HEK293T (cell line): ENCODE measurements at regions not wholly inside any gene's neighbourhood (a gene's known extent, or its start where the extent isn't known, plus 50 kb on each side); places are given as distances from the start of the nearest gene placed in this dataset.
"Not testable (repeated sequence)": the region's sequence is repeated elsewhere in the genome, so short reads cannot be mapped to it uniquely, and the experiment has no call there.

Experiments
- CTCF ChIA-PET: fragments of 350-600 bp; formaldehyde crosslinking; extraction: SDS; loops from one replicate; lab custom pipeline; 2021; ENCODE audit warnings: antibody characterized with exemption, inconsistent platforms; lab: Yijun Ruan, JAX
- POLR2A ChIA-PET: fragments of 350-600 bp; formaldehyde crosslinking; extraction: SDS; loops from one replicate; lab custom pipeline; 2020; ENCODE audit warnings: antibody characterized with exemption, inconsistent platforms; lab: Yijun Ruan, JAX
- DNase-seq: peaks from one replicate; pipeline ENCODE4 v3.0.0; 2012; ENCODE audit warnings: mixed read lengths; ENCODE audit errors: extremely low spot score
- ARNT ChIP-seq: fragments of 450-650 bp; IDR thresholded peaks from 2 replicates; pipeline ENCODE4 v1.6.1; 2017; ENCODE audit warnings: mild to moderate bottlenecking
- BHLHE40 ChIP-seq: fragments of 450-650 bp; IDR thresholded peaks from 2 replicates; pipeline ENCODE4 v1.6.1; 2016; ENCODE audit warnings: mild to moderate bottlenecking, moderate library complexity, borderline replicate concordance
- CTBP1 ChIP-seq: fragments of 450-650 bp; IDR thresholded peaks from 2 replicates; pipeline ENCODE4 v1.6.1; 2016; ENCODE audit warnings: borderline replicate concordance
- ELF4 ChIP-seq: fragments of 450-650 bp; IDR thresholded peaks from 2 replicates; pipeline ENCODE4 v1.6.1; 2017; ENCODE audit warnings: antibody characterized with exemption
- FOXA1 ChIP-seq: fragments of 450-650 bp; IDR thresholded peaks from 2 replicates; pipeline ENCODE4 v1.6.1; 2016; ENCODE audit warnings: mild to moderate bottlenecking
- FOXK2 ChIP-seq: fragments of 450-650 bp; IDR thresholded peaks from 2 replicates; pipeline ENCODE4 v1.6.1; 2016; ENCODE audit warnings: mild to moderate bottlenecking
- FOXM1 ChIP-seq: fragments of 450-650 bp; IDR thresholded peaks from 2 replicates; pipeline ENCODE4 v1.6.1; 2017; ENCODE audit warnings: mild to moderate bottlenecking, borderline replicate concordance
- HDGF ChIP-seq: fragments of 450-650 bp; IDR thresholded peaks from 2 replicates; pipeline ENCODE4 v1.6.1; 2017; ENCODE audit warnings: antibody characterized with exemption, borderline replicate concordance
- L3MBTL2 ChIP-seq: fragments of 450-650 bp; conservative IDR thresholded peaks from 2 replicates; pipeline ENCODE4 v1.6.1; 2016; ENCODE audit warnings: mild to moderate bottlenecking
- LEF1 ChIP-seq: fragments of 450-650 bp; IDR thresholded peaks from 2 replicates; pipeline ENCODE4 v1.6.1; 2017; ENCODE audit warnings: mild to moderate bottlenecking, borderline replicate concordance
- NFRKB ChIP-seq: fragments of 450-650 bp; IDR thresholded peaks from 2 replicates; pipeline ENCODE4 v1.6.1; 2016; ENCODE audit warnings: mild to moderate bottlenecking, moderate library complexity
- SP1 ChIP-seq: fragments of 450-650 bp; IDR thresholded peaks from 2 replicates; pipeline ENCODE4 v1.6.1; 2017
- SUZ12 ChIP-seq: fragments of 450-650 bp; IDR thresholded peaks from 2 replicates; pipeline ENCODE4 v1.6.1; 2016; ENCODE audit warnings: mild to moderate bottlenecking
- TARDBP ChIP-seq: fragments of 450-650 bp; IDR thresholded peaks from 2 replicates; pipeline ENCODE4 v1.6.1; 2016
- ZNF384 ChIP-seq: fragments of 450-650 bp; IDR thresholded peaks from 2 replicates; pipeline ENCODE4 v1.6.1; 2016
- TF ChIP-seq, protein P1 (sequence below): fragments of 450-650 bp; IDR thresholded peaks from 2 replicates; pipeline ENCODE4 v1.6.1; 2016

- ChIA-PET POLR2A (no interaction called here), CTCF (no interaction called here)
- no peak for TF ChIP-seq BHLHE40
- no peak for TF ChIP-seq L3MBTL2
- no peak for TF ChIP-seq NFRKB
- TF ChIP-seq FOXA1, result no peak
- TF ChIP-seq, protein P1, sequence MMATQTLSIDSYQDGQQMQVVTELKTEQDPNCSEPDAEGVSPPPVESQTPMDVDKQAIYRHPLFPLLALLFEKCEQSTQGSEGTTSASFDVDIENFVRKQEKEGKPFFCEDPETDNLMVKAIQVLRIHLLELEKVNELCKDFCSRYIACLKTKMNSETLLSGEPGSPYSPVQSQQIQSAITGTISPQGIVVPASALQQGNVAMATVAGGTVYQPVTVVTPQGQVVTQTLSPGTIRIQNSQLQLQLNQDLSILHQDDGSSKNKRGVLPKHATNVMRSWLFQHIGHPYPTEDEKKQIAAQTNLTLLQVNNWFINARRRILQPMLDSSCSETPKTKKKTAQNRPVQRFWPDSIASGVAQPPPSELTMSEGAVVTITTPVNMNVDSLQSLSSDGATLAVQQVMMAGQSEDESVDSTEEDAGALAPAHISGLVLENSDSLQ, result no peak
- no peak for TF ChIP-seq FOXM1
- no peak for TF ChIP-seq ELF4
- TF ChIP-seq ARNT, result no peak
- no peak for TF ChIP-seq HDGF
- no peak for DNase-seq
These were observed 355.9 kb upstream of the FZD8 start for GRCh38 chr10:35998026-35998425.

DNA sequence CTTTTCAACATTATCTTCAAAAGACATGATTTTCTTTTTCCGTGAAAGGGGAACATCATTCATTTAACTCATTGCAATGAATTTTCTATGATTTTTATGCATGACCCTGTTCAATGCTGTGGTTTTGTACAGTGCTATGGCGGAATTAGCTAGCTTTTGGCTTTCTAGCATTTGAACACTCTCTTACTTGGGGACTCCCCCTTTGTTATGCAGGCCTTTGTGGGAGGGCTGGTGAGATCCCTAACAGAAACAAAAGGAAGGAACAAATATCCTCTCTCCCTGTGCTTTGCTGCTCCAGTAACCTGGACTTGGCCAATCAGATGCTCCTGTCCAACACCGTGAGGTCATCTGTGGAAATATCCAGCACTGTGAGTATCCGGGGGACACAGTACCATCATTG, 353.4 kb upstream of the FZD8 start:
- ChIA-PET POLR2A (no interaction called here), CTCF (no interaction called here)
- DNase-seq, result no peak
- TF ChIP-seq LEF1 (no peak), HDGF (no peak), ARNT (no peak), FOXA1 (no peak), NFRKB (no peak), L3MBTL2 (no peak), BHLHE40 (no peak), FOXM1 (no peak)
- TF ChIP-seq, protein P1, result no peak

DNA sequence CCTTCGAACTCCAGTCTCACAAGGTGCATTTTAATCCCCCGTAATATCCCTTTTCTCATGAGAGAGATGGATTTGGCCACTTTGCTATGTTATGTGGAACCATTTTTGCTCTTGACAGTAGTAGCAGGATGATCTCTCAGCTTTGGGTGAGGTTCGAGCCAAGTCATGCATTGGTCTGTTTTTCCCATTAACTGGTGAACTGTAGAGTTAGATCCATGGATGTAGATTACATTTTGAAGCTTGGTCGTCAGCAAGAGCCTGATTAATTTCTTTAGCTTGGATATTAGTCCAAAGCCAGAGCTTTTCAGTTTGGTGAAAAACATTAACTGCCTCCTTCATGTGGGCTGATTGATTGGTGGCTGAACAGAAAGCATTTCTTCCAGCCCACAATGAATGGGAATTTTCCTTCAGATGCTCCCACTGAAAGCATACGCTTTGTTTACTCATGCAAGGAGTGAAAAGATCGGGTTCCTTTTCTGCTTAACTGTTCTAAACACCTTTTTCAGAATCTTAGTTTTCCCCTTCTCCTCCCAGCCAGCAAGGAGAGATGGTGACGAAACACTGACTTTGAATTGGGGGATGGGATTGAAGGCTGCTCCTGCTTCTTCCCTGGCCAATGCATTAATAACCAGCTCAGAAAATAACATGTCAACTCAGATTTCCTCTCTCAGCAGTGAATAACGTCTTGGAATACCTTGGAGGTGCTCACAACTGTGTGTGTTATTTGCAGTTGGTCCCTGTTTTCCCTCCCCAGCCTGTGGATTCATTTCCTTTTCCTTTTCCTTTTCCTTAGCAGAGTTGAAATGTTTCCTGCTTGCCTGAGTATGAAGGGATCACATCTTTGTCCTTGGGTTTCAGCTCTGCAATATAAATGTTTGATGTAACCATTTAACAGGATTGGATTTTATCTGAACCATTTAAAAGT, 351.8 kb upstream of the FZD8 start:
- TF ChIP-seq BHLHE40, result no peak
- TF ChIP-seq CTBP1, result no peak
- TF ChIP-seq NFRKB, result no peak
- TF ChIP-seq FOXK2, result no peak
- TF ChIP-seq FOXM1, result no peak
- TF ChIP-seq, protein P1, result no peak
- no peak for TF ChIP-seq ARNT
- TF ChIP-seq L3MBTL2, result no peak
- TF ChIP-seq HDGF, result no peak
- no peak for TF ChIP-seq ELF4
- TF ChIP-seq SUZ12, result no peak
- TF ChIP-seq ZNF384, result no peak
- no peak for TF ChIP-seq SP1
- TF ChIP-seq FOXA1, result no peak
- no peak for TF ChIP-seq TARDBP
- no peak for TF ChIP-seq LEF1
- DNase-seq, result no peak
- ChIA-PET POLR2A (no interaction called here), CTCF (no interaction called here)

- no peak for DNase-seq
- POLR2A ChIA-PET, result no interaction called here
- TF ChIP-seq HDGF (no peak), L3MBTL2 (no peak), FOXA1 (no peak)
- CTCF ChIA-PET, result no interaction called here
These were observed 350.0 kb upstream of the FZD8 start for GRCh38 chr10:35992107-35992506.

DNA sequence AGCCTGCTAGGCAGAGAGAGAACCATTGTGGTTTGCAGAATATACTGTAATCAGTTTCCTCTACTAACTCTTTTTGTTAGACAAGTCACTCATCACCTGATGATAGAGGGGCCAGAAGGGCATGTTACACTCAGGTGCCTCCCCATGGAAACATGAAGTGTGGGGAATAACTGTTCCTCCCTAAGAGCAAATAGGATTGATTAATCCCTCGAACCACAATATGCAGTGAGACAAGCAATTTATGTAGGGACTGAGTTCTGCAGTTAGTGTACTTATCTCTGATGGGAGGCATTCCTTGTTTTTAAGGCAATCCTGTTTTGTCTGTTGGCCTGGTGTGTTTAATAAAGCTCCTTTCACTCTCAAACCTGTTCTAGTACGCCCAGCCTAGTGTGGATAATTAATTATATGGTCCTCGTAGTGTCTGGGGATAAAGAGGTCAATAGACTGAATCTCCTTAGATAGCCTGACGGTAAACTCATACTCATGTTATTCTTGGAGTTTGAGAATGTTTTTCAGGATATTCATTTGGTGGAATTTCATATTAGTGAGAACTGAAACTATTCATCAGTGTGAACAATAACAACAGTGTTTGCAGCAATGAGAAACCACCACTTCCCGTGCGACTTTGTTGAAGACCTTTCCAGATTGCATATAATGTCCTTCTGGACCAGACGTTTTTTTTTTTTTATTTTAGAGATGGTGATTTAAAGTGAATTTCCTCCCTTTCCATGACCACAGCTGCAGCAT, 344.8 kb upstream of the FZD8 start:
- ChIA-PET POLR2A (no interaction called here), CTCF (no interaction called here)
- TF ChIP-seq, protein P1, result no peak
- TF ChIP-seq FOXA1 (no peak), CTBP1 (no peak), FOXM1 (no peak)
- no peak for DNase-seq

- CTCF ChIA-PET, result no interaction called here
- no peak for DNase-seq
- TF ChIP-seq SP1 (no peak), ZNF384 (no peak), ELF4 (no peak), ARNT (no peak), TARDBP (no peak), FOXM1 (no peak), BHLHE40 (no peak), HDGF (no peak), FOXA1 (no peak), LEF1 (no peak), FOXK2 (no peak), SUZ12 (no peak), NFRKB (no peak), CTBP1 (no peak), L3MBTL2 (no peak)
- TF ChIP-seq, protein P1, result no peak
- POLR2A ChIA-PET, result no interaction called here
These were observed 337.0 kb upstream of the FZD8 start for GRCh38 chr10:35979116-35979515.

DNA sequence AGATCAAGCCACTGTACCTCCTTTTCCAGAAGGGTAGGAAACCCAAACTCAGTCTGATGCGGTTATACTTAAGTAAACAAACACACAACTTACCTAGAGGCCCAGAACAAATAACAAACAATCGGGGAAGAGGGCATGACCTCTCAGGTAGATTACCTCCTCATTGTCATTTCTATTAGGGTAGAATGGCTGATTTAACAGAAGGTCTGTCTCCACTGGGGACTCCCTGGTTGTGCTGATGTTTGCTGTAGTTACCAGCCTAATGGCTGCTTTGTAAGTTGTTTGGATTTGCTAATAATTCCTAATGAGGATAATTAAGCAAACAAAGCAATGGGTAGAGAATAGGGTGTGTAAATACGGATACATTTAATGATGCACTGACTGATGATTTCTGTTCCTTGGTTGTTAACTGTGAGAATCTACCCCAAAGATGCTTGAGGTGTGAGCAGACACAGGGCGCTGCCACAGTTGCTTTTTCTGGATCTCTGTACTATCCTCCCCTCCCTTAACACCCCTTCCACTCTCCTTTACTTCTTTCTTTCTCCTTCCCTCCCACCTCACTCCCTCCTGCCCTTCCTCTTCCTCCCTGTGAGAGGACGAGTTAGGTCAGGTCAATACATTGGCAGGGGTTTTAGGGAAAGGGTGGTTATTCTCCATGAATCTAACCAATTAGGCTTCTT, 332.0 kb upstream of the FZD8 start:
- DNase-seq, CTCF ChIA-PET: not testable (repeated sequence)
- POLR2A ChIA-PET, result interaction anchor here (1.2 kb wide), 1 partner anchor 11 kb away, joined by 3 read pairs; no protein-coding TSS in a partner anchor
